GM12865 (cell line): ENCODE measurements at regions not wholly inside any gene's neighbourhood (a gene's known extent, or its start where the extent isn't known, plus 50 kb on each side); places are given as distances from the start of the nearest gene placed in this dataset.

Experiments used
- DNase-seq: peaks from one replicate; pipeline ENCODE4 v3.0.0; 2010; ENCODE audit warnings: low read depth
- H3K4me3 ChIP-seq: 2 replicates; pipeline ENCODE4 v1.5.1; 2011; ENCODE audit warnings: mild to moderate bottlenecking, low read depth, low read length, control low read depth
- TF ChIP-seq, protein P1 (sequence below): IDR thresholded peaks from 2 replicates; pipeline ENCODE4 v1.5.1; 2011; ENCODE audit warnings: low read length, control low read depth, low read depth, inconsistent platforms; ENCODE audit not compliant: insufficient read depth; ENCODE audit errors: missing control alignments

DNA sequence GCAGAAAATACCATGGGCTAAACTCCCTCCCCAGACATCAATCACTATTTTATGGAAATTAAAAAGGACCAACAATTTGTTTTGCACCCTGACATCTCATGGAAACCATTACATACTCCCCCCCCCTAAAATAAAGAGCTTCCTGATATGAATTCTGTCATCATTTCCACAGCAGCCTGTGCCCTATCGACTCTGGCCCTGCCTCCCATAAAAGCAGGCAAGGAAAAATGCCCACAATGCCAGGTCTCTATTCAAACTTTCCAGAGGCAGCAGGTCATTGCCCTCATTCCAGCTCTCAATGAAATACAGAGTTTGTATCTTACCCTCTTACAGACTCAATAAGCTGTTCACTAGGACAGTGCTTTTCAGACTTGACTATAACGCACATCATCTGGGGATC is 254.4 kb upstream of the TANK start:
- no peak overlapping the region for H3K4me3 ChIP-seq
- DNase-seq: no peak
- TF ChIP-seq, protein P1, sequence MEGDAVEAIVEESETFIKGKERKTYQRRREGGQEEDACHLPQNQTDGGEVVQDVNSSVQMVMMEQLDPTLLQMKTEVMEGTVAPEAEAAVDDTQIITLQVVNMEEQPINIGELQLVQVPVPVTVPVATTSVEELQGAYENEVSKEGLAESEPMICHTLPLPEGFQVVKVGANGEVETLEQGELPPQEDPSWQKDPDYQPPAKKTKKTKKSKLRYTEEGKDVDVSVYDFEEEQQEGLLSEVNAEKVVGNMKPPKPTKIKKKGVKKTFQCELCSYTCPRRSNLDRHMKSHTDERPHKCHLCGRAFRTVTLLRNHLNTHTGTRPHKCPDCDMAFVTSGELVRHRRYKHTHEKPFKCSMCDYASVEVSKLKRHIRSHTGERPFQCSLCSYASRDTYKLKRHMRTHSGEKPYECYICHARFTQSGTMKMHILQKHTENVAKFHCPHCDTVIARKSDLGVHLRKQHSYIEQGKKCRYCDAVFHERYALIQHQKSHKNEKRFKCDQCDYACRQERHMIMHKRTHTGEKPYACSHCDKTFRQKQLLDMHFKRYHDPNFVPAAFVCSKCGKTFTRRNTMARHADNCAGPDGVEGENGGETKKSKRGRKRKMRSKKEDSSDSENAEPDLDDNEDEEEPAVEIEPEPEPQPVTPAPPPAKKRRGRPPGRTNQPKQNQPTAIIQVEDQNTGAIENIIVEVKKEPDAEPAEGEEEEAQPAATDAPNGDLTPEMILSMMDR: no peak

DNA sequence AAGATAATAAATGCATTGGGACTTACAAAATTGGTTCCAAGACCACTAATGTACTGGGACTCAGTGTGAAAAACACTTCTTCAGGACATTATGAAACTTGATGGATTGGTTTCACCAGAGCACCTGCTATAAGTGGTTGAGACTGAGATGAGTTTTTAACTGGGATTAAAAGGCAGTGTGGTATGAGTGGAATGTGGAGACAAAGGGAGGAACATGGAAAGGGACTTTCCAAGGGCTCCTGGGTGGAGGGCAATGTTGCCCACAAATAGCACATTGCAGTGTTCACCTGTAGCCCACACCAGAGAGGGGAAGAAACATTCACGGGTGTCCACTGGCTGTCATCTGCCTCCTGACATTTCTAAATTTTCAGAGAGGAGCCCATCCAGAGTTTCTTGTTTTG is 253.3 kb upstream of the TANK start:
- TF ChIP-seq, protein P1: no peak

DNA sequence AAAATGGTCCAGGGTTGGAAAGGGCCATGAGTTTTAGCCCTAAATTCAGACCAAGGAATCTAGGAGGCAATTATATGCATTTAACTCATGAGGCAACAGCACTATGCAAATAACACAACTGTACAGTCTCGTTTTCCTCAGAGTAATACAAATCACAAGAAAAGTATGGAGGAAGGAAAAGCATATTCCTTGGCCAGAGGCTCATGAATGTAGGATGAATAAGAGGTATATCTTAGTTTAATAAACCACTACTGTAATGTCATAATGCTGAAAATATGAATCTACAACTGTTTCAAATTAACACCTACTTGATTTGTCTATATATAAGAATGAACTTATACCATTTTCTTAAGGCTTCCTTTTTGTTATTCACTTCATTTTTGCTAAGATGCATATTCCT is 252.5 kb upstream of the TANK start:
- DNase-seq: no peak
- TF ChIP-seq, protein P1: no peak
- H3K4me3 ChIP-seq: no peak overlapping the region

More for the DNA sequence above, 253.3 kb upstream of the TANK start:
- DNase-seq: no peak
- no peak overlapping the region for H3K4me3 ChIP-seq

DNA sequence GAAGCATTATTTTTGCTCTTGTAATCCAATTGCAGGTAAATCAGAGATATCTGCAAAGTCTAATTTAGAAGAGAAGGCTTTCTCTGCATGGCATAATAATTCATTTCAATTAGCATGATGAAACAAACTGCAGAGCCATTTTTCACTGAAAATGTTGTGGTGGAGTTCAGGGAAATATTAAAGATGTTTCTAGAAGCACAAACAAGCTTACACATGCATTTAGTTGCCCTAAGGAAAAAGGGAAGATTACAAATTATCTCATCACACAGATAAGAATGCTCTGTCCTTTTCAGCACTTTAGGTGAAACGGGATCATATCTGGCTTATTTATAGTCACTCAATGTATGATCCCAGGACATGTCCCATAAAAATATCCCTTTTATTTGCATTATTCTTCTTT is 252.1 kb upstream of the TANK start:
- no peak overlapping the region for H3K4me3 ChIP-seq
- TF ChIP-seq, protein P1: no peak
- DNase-seq: no peak

DNA sequence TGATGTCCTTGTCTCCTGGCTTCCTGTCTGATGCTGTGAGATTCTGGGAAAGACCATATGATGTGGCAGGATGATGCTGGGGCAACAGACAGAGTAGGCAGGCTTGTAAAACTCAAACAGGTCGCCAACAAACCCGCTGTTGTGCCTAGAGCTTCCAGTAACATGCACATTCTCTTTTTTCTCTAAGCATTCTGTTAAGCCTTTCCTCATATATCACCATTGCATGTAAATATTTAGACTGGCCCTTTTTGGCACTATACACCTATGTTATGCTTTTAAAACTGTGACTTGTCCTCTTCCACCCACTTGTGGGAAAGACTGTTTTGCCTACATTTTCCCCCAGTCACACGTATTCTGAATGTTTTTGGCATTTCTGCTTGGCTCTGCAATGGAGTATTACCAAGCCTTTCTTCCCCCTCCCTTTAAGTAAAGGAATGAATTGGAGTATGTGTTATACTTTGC is 250.4 kb upstream of the TANK start:
- no peak for DNase-seq
- no peak overlapping the region for H3K4me3 ChIP-seq
- TF ChIP-seq, protein P1: no peak

DNA sequence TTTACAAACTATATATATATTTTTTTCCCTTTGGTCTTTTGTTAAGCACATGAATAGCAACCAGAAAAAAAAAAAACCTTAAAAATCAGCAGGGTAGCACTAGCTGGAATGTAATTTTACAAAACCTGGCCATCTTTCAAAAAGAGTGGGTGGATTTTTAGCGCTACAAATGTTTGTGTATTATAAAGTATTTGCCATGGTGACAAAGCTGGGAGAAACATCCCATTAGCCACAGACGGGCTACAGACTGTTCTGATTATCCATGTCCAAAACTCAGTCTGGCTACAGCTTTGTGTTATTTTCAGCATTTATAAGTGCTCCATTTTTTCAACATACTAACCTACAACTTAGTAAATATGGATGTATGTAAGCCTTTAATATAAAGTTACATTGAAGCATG is 249.5 kb upstream of the TANK start:
- no peak for DNase-seq
- no peak overlapping the region for H3K4me3 ChIP-seq
- TF ChIP-seq, protein P1: no peak

DNA sequence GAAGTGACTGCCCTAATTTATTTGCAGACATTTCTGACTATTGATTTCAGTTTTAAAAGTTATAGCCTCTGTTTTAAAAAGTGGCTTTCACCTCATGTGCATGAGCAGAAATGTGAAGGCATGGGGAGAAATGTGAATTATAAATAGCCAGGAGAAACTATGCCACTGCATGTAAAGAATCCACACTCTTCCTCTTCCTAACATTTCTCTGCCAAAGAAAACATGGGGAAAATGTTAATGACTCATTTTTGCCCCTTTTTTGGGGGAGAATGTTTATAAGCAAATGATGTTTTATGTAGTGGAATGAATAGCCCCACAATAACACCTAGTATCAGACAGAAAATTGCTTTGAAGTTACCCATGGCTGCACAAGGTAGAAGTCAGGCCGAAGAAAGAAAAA is 249.0 kb upstream of the TANK start:
- no peak overlapping the region for H3K4me3 ChIP-seq
- TF ChIP-seq, protein P1: no peak
- DNase-seq: no peak
